HepG2 (cell line): ENCODE measurements at regions not wholly inside any gene's neighbourhood (a gene's known extent, or its start where the extent isn't known, plus 50 kb on each side); places are given as distances from the start of the nearest gene placed in this dataset.

Experiments used
- ETV5 ChIP-seq: IDR thresholded peaks from 2 replicates; pipeline ENCODE4 v1.6.1; 2018; ENCODE audit warnings: missing biosample characterization, missing genetic modification reagents, inconsistent platforms, borderline replicate concordance
- POLR2AphosphoS5 ChIP-seq: IDR thresholded peaks from 2 replicates; pipeline ENCODE4 v1.6.1; 2012; ENCODE audit warnings: low read depth, low read length
- SIN3A ChIP-seq: IDR thresholded peaks from 2 replicates; pipeline ENCODE4 v1.6.1; 2011; ENCODE audit warnings: low read depth, mild to moderate bottlenecking, control low read depth, low read length, borderline replicate concordance

DNA sequence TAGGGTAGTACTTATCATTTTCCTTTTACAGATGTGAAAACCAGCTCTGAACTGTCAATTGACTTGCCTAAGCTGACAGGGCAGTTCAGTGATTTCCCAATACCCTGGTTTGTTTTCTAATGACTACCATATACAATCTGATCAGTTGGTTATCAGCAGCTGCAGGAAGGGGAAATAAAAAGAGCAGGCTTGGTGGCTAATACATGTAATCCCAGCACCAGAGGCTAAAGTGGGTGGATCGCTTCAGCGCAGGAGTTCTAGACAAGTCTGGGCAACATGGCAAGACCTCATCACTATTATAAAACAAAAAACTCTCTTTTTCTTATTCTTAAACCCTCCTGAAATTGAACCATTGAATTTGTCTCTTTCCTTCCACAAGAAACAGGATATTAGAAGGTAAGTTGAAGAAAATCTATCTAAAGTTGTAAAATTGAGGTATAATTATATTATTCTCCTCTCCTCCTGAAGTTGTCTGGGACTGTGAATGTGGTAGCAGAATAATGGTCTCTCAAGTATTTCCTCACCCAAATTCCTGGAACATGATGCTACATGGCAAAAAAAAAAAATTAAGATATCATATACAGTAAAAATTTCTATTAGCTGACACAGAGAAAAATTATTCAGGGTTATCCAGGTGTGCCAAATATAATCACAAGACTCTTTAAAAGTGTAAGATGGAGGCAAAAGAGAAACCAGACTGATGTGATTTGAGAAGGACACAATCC is 1441.6 kb downstream of the SUCLG1 start:
- TF ChIP-seq SIN3A = no peak
- no peak for TF ChIP-seq ETV5 (CRISPR knock-in tag)
- no peak for TF ChIP-seq POLR2AphosphoS5
